ENCODE measurements at regions not wholly inside any gene's neighbourhood (a gene's known extent, or its start where the extent isn't known, plus 50 kb on each side); places are given as distances from the start of the nearest gene placed in this dataset.
"Not testable (repeated sequence)": the region's sequence is repeated elsewhere in the genome, so short reads cannot be mapped to it uniquely, and the experiment has no call there.

DNA sequence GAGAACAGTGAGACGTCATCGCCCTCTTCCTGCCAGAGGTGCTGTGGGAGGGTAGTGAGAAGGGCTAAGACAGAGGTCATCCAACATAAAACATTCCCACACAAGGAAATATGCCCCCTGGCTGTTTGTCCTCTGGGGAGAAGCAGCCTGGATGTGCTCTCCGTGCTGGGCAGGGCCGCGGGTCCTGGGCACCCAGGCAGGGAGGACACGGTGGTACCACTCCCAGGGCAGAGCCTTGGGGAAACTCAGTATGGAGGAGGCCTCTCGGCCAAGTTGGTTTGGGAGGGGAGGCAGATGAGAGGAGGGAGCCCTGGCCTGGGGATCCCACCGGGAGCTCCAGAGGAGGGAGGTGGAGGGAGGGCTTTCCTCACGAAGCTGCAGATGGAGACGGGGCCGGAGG, 129.4 kb downstream of the GLRX3 start:
- 81 to 86% methylated on average over 7 to 11 of the region's 11 CpGs for WGBS, 2 donors

DNA sequence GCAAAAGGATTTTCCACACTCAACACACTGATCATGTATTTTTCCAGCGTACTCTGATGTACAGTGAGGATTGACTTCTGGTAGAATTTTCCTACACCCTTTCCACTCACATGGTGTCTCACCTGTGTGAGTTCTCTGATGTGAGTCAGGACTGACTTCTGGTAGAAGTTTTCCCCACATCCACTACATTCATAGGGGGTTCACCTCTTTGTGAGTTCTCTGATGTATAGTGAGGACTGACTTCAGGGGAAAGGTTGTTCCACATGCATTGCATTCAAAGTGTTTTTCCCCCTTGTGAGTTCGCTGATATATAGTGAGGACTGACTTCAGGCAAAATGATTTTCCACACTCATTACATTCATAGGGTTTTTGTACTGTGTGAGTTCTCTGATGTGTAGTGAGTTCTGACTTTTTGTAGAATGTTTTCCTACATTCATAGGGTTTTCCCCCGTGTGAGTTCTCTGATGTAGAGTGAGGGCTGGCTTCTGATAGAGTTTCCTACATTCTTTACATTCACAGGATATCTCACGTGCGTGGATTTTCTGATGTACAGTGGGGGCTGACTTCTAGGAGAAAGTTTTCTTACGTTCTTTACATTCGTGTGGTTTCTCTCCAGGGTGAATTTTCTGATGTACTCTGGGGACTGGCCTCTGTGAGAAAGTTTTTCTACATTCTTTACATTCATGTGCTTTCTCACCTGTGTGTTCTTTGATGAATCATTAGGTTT, 146.5 kb downstream of the GLRX3 start:
- no peak for TF ChIP-seq POLR2AphosphoS5 (IDR thresholded peaks at IDR 0.05)
- TF ChIP-seq POLR2A (IDR thresholded peaks at IDR 0.05) = no peak
- Histone ChIP-seq H3K27ac (no peak overlapping the region), H3K4me3 (no peak overlapping the region), H3K9me3 (peaks cover 37 to 94% (median 88%) of the 10 kb centered on the region in 4 donors), H3K36me3 (no peaks in the 10 kb centered on the region), H3K4me1 (no peaks in the 10 kb centered on the region), H3K27me3 (no peaks in the 10 kb centered on the region)
- WGBS, 2 donors = 83 to 85% methylated on average over 7 of the region's 7 CpGs
- ATAC-seq (ENCODE audit: low FRiP score in 2 of 2) (no peak), DNase-seq (no peak)

More for the DNA sequence above, 129.4 kb downstream of the GLRX3 start:
- no peaks in the 10 kb centered on the region for H3K27me3 ChIP-seq
- peaks cover 0 to 49% (median 0%) of the 10 kb centered on the region in 4 donors for H3K9me3 ChIP-seq
- H3K36me3 ChIP-seq = no peaks in the 10 kb centered on the region
- H3K27ac ChIP-seq = no peak overlapping the region
- no peak overlapping the region for H3K4me3 ChIP-seq
- H3K4me1 ChIP-seq = no peaks in the 10 kb centered on the region
- ATAC-seq (ENCODE audit: low FRiP score in 2 of 2) = peak in 1 of 2 donors; percentile 10
- DNase-seq = peak in 1 of 2 donors; percentile 41
- TF ChIP-seq EP300 (IDR thresholded peaks at IDR 0.05) = no peak
- no peak for TF ChIP-seq POLR2AphosphoS5 (IDR thresholded peaks at IDR 0.05)
- no peak for TF ChIP-seq POLR2A (IDR thresholded peaks at IDR 0.05)
- TF ChIP-seq, protein P1, sequence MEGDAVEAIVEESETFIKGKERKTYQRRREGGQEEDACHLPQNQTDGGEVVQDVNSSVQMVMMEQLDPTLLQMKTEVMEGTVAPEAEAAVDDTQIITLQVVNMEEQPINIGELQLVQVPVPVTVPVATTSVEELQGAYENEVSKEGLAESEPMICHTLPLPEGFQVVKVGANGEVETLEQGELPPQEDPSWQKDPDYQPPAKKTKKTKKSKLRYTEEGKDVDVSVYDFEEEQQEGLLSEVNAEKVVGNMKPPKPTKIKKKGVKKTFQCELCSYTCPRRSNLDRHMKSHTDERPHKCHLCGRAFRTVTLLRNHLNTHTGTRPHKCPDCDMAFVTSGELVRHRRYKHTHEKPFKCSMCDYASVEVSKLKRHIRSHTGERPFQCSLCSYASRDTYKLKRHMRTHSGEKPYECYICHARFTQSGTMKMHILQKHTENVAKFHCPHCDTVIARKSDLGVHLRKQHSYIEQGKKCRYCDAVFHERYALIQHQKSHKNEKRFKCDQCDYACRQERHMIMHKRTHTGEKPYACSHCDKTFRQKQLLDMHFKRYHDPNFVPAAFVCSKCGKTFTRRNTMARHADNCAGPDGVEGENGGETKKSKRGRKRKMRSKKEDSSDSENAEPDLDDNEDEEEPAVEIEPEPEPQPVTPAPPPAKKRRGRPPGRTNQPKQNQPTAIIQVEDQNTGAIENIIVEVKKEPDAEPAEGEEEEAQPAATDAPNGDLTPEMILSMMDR (IDR thresholded peaks at IDR 0.05) = no peak

DNA sequence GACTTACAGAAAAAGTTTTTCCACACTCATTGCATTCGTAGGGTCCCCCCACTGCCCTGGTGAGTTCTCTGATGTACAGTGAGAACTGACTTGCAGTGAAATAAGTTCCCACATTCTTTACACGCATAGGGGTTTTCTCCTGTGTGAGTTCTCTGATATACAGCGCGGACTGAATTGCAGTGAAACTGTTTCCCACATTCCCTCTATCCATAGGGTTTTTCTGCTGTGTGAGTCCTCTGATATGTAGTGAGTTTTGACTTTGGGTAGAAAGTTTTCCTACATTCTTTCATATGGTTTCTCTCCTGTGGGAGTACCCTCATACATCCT, 147.0 kb downstream of the GLRX3 start:
- ATAC-seq (ENCODE audit: low FRiP score in 2 of 2) (no peak), DNase-seq (no peak)
- H3K27me3 ChIP-seq = no peaks in the 10 kb centered on the region
- no peak overlapping the region for H3K27ac ChIP-seq
- TF ChIP-seq POLR2A (IDR thresholded peaks at IDR 0.05) (no peak), EP300 (IDR thresholded peaks at IDR 0.05) (no peak), POLR2AphosphoS5 (IDR thresholded peaks at IDR 0.05) (no peak)
- TF ChIP-seq, protein P1 (IDR thresholded peaks at IDR 0.05) = no peak
- H3K36me3 ChIP-seq = no peaks in the 10 kb centered on the region
- 86 to 88% methylated on average over 4 of the region's 4 CpGs for WGBS, 2 donors
- H3K4me3 ChIP-seq = no peak overlapping the region
- H3K9me3 ChIP-seq = peaks cover 37 to 93% (median 83%) of the 10 kb centered on the region in 4 donors
- H3K4me1 ChIP-seq = no peaks in the 10 kb centered on the region

DNA sequence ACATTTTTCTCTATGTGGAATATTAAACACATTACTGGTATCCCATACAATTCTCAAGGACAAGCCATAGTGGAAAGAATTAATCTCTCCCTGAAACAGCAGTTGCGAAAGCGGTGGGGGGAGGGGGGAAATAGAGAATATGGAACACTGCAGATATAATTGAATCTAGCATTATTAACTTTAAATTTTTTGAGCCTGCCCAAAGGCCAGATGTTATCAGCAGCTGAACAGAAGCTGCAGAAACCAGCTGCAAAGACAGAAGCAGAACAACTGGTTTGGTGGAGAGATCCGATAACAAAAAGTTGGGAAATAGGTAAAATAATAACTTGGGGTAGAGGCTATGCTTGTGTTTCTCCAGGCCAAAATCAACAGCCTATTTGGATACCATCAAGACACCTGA, 159.6 kb downstream of the GLRX3 start:
- not testable (repeated sequence) for H3K4me1 ChIP-seq; ATAC-seq (ENCODE audit: low FRiP score in 2 of 2); H3K4me3 ChIP-seq; H3K27me3 ChIP-seq; H3K27ac ChIP-seq; DNase-seq; H3K36me3 ChIP-seq
- 94 to 98% methylated on average over 3 of the region's 3 CpGs for WGBS, 2 donors
- peaks cover 18 to 69% (median 36%) of the 10 kb centered on the region in 4 donors for H3K9me3 ChIP-seq

DNA sequence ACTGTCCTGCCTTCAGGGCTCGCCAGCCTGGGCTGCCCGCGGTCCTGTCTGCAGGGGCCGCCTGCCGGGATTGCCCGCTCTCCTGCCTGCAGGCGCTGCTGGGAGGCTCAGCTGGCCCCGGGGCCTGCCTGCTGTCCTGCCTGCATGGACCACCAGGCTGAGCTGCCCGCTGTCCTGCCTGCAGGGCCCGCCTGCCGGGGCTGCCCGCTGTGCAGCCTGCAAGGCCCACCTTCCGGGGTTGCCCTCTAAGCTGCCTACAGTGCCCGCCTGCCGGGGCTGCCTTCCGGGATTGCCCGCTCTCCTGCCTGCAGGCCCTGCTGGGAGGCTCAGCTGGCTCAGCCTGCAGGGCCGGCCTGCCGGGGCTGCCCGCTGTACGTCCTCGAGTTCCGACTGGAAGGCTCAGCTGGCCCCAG, 164.4 kb downstream of the GLRX3 start:
- H3K4me1 ChIP-seq = no peaks in the 10 kb centered on the region
- DNase-seq (peak in 1 of 2 donors; percentile 89), ATAC-seq (ENCODE audit: low FRiP score in 2 of 2) (peak; percentile 84 to 86)
- H3K36me3 ChIP-seq = no peaks in the 10 kb centered on the region
- 80% methylated on average over 2 of the region's 23 CpGs; no CpG with 5 or more reads in 1 of the 2 donors for WGBS, 2 donors
- H3K9me3 ChIP-seq = peaks cover 18 to 71% (median 35%) of the 10 kb centered on the region in 4 donors
- no peaks in the 10 kb centered on the region for H3K27me3 ChIP-seq
- TF ChIP-seq, protein P1 (IDR thresholded peaks at IDR 0.05) = peak in 1 of 6 experiments; percentile 25
- no peak for TF ChIP-seq POLR2AphosphoS5 (IDR thresholded peaks at IDR 0.05)
- no peak for TF ChIP-seq EP300 (IDR thresholded peaks at IDR 0.05)
- no peak for TF ChIP-seq POLR2A (IDR thresholded peaks at IDR 0.05)
- peak overlapping the region in 2 of 4 donors; percentile 77 to 79 for H3K27ac ChIP-seq
- peak overlapping the region in 2 of 4 donors; percentile 56 to 57 for H3K4me3 ChIP-seq
